Parathyroid adenoma (tissue), 2 donors: ENCODE measurements at regions not wholly inside any gene's neighbourhood (a gene's known extent, or its start where the extent isn't known, plus 50 kb on each side); places are given as distances from the start of the nearest gene placed in this dataset.

Source experiments
- H2AFZ ChIP-seq: fragments of 300-600 bp; sonication (generic); one replicate; pipeline ENCODE4 v1.7.0; 2017; ENCODE audit warnings: antibody characterized with exemption, mild to moderate bottlenecking
- H3K27ac ChIP-seq: fragments of 300-600 bp; sonication (generic); one replicate; pipeline ENCODE4 v1.7.0; 2017
- H3K27me3 ChIP-seq: fragments of 300-600 bp; sonication (generic); one replicate; pipeline ENCODE4 v1.7.0; 2017; ENCODE audit warnings: low read length; ENCODE audit not compliant: control insufficient read depth, insufficient read depth
- H3K36me3 ChIP-seq: fragments of 300-600 bp; sonication (generic); one replicate; pipeline ENCODE4 v1.7.0; 2017; ENCODE audit warnings: low read length; ENCODE audit not compliant: control insufficient read depth, insufficient read depth
- H3K4me1 ChIP-seq: fragments of 300-600 bp; sonication (generic); one replicate; pipeline ENCODE4 v1.7.0; 2017; ENCODE audit warnings: control low read depth
- H3K4me2 ChIP-seq: fragments of 300-600 bp; sonication (generic); one replicate; pipeline ENCODE4 v1.7.0; 2017; ENCODE audit warnings: low read length
- H3K4me3 ChIP-seq: fragments of 300-600 bp; sonication (generic); one replicate; pipeline ENCODE4 v1.7.0; 2017; ENCODE audit warnings: low read depth, low read length
- H3K79me2 ChIP-seq: fragments of 300-600 bp; sonication (generic); one replicate; pipeline ENCODE4 v1.7.0; 2017; ENCODE audit warnings: control low read depth
- H3K9ac ChIP-seq: fragments of 300-600 bp; sonication (generic); one replicate; pipeline ENCODE4 v1.7.0; 2017; ENCODE audit warnings: mild to moderate bottlenecking
- H3K9me3 ChIP-seq: fragments of 300-600 bp; sonication (generic); one replicate; pipeline ENCODE4 v1.7.0; 2017; ENCODE audit warnings: low read length; ENCODE audit not compliant: control insufficient read depth
- TF ChIP-seq, protein P1 (sequence below): fragments of 300-600 bp; sonication (generic); IDR thresholded peaks from one replicate; pipeline ENCODE4 v1.7.0; 2017; ENCODE audit warnings: antibody characterized with exemption, mild to moderate bottlenecking
- donor health status: primary hyperparathyroidism.

DNA sequence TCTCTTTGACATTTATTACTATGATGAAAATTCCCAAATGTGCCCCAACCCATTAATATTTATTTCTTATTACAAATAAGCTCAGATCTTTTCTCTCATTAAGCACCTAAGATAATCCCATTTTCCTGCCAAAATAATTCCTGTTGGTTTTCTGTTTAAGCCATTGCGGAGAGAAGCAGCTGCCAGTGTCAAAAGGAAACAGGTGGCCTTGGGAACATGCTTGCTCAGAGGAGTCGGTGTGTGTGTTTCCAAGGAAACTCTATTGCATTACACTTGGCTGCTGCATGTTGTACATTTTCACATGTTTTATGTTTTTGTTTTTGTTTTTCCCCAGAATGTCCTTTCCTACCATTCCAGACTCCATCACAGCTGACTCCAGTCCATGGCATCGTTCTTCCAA, 56.4 kb downstream of the CD24 start:
- H3K36me3 ChIP-seq = no peaks in the 10 kb centered on the region
- no peak overlapping the region for H3K4me2 ChIP-seq
- H3K4me3 ChIP-seq = no peak overlapping the region
- no peak overlapping the region for H3K27ac ChIP-seq
- TF ChIP-seq, protein P1, sequence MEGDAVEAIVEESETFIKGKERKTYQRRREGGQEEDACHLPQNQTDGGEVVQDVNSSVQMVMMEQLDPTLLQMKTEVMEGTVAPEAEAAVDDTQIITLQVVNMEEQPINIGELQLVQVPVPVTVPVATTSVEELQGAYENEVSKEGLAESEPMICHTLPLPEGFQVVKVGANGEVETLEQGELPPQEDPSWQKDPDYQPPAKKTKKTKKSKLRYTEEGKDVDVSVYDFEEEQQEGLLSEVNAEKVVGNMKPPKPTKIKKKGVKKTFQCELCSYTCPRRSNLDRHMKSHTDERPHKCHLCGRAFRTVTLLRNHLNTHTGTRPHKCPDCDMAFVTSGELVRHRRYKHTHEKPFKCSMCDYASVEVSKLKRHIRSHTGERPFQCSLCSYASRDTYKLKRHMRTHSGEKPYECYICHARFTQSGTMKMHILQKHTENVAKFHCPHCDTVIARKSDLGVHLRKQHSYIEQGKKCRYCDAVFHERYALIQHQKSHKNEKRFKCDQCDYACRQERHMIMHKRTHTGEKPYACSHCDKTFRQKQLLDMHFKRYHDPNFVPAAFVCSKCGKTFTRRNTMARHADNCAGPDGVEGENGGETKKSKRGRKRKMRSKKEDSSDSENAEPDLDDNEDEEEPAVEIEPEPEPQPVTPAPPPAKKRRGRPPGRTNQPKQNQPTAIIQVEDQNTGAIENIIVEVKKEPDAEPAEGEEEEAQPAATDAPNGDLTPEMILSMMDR = no peak
- H3K9me3 ChIP-seq = no peaks in the 10 kb centered on the region
- no peak overlapping the region for H3K9ac ChIP-seq
- H3K4me1 ChIP-seq = no peaks in the 10 kb centered on the region
- no peaks in the 10 kb centered on the region for H3K79me2 ChIP-seq
- no peaks in the 10 kb centered on the region for H3K27me3 ChIP-seq
- no peak overlapping the region for H2AFZ ChIP-seq

DNA sequence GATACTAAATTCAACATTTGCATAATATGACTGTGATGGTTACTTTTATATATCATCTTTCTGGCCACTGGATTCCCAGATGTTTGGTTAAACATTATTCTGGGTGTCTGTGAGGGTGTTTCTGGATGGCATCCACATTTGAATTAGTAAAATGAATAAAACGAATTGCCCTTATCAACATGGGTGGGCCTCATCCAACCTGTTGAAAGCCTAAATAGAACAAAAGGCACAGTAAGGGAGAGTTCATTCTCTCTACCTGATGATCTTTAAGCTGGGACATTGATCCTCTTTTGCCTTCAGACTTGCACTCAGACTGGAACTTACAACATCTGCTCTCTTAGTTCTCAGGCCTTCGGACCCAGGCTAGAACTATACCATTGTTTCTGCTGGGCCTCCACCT, 57.6 kb downstream of the CD24 start:
- H3K9me3 ChIP-seq = no peaks in the 10 kb centered on the region
- H3K4me1 ChIP-seq = no peaks in the 10 kb centered on the region
- no peaks in the 10 kb centered on the region for H3K27me3 ChIP-seq
- H3K9ac ChIP-seq = no peak overlapping the region
- H3K36me3 ChIP-seq = no peaks in the 10 kb centered on the region
- no peak overlapping the region for H3K4me2 ChIP-seq
- H3K27ac ChIP-seq = no peak overlapping the region
- H3K79me2 ChIP-seq = no peaks in the 10 kb centered on the region
- TF ChIP-seq, protein P1 = no peak
- no peak overlapping the region for H2AFZ ChIP-seq
- H3K4me3 ChIP-seq = no peak overlapping the region

DNA sequence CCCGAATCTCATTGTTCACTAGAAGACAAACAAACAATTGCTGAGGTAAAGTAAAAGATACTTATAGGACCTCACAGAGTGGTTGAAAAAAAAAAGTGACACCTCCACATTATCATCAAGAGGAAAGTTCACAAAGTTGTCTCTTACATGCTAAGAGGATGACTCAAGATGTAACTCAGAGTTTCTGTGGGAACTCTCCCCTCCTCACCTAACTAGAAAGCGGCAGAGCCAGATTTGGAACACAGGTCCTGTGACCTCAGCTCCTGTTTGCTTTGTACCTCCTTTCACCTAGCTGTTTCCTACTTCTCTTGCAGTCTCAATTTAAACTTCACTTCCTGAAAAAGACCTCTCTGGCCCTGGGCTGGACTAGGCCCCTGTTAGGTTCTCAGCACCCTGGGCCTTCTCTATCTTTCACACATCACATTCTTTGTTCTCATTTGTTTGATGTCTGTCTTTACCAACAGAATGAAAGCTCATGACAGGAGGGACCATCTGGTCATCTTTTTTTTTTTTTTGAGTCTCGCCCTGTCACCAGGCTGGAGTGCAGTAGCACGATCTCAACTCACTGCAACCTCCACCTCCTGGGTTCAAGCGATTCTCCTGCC, 60.8 kb downstream of the CD24 start:
- TF ChIP-seq, protein P1 = no peak
- no peak overlapping the region for H3K9ac ChIP-seq
- no peaks in the 10 kb centered on the region for H3K36me3 ChIP-seq
- H3K27me3 ChIP-seq = no peaks in the 10 kb centered on the region
- H3K9me3 ChIP-seq = no peaks in the 10 kb centered on the region
- no peak overlapping the region for H3K27ac ChIP-seq
- H3K4me1 ChIP-seq = no peaks in the 10 kb centered on the region
- no peak overlapping the region for H3K4me3 ChIP-seq
- H3K4me2 ChIP-seq = no peak overlapping the region
- H3K79me2 ChIP-seq = no peaks in the 10 kb centered on the region
- H2AFZ ChIP-seq = no peak overlapping the region

DNA sequence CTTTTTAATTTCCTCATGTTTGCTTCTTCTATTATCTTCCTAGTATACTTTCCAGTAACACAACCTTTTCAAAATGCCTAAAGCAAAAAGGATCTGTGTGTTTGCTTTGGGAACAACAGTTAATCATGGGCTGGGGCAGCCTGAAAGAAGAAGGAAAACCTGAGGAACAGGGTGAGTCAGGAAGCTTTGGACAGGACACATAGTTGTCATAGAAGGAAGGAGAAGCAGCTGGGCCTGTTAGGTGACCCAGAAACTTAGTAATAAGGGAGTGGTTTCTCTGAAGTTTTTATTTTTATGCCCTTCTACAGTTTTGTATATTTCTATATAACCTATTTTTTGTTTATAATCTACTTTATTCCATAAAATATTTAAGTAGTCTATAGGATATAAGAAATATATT, 61.4 kb downstream of the CD24 start:
- no peak overlapping the region for H3K9ac ChIP-seq
- no peak overlapping the region for H2AFZ ChIP-seq
- H3K79me2 ChIP-seq = no peaks in the 10 kb centered on the region
- no peaks in the 10 kb centered on the region for H3K9me3 ChIP-seq
- H3K27me3 ChIP-seq = no peaks in the 10 kb centered on the region
- TF ChIP-seq, protein P1 = no peak
- H3K4me2 ChIP-seq = no peak overlapping the region
- no peaks in the 10 kb centered on the region for H3K36me3 ChIP-seq
- no peak overlapping the region for H3K27ac ChIP-seq
- no peak overlapping the region for H3K4me3 ChIP-seq
- no peaks in the 10 kb centered on the region for H3K4me1 ChIP-seq

DNA sequence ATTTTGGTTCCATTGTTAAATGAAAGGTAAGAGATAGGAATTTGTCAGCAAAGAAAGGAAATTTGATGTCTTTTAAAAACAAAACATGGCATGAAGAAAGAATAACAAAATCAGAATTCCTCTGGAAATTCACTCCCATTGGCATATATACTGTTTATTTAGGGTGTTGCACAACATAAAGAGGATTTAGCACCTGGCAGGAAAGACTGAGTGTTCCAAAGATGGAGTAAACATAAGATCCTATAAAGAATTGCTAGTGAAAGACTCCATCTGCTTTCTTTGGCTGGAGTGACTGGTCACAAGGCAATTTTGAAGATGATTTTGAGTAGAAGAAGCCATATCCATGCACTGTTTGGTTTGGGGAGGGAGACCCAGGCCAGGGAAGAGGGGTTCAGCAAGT, 62.4 kb downstream of the CD24 start:
- H3K4me2 ChIP-seq = no peak overlapping the region
- no peak overlapping the region for H3K9ac ChIP-seq
- H3K27me3 ChIP-seq = no peaks in the 10 kb centered on the region
- no peaks in the 10 kb centered on the region for H3K9me3 ChIP-seq
- no peaks in the 10 kb centered on the region for H3K36me3 ChIP-seq
- TF ChIP-seq, protein P1 = no peak
- H3K79me2 ChIP-seq = no peaks in the 10 kb centered on the region
- H3K4me1 ChIP-seq = no peaks in the 10 kb centered on the region
- H3K27ac ChIP-seq = no peak overlapping the region
- no peak overlapping the region for H3K4me3 ChIP-seq
- no peak overlapping the region for H2AFZ ChIP-seq
